Natural killer cell (primary cell): ENCODE measurements at regions not wholly inside any gene's neighbourhood (a gene's known extent, or its start where the extent isn't known, plus 50 kb on each side); places are given as distances from the start of the nearest gene placed in this dataset.
A peak's percentile ranks its signal among the peaks of the same experiment; 100 is the strongest.

Experiments used
- ATAC-seq, 3 donors: fragments of 150-1000 bp in 2 of 3; fragments of 200-7000 bp in 1 of 3; cut with Tn5 transposase; 1 replicate in 1 of 3; 2 replicates in 2 of 3; pipeline ENCODE4 v1.10.0; 2021; ENCODE audit warnings: mild to moderate bottlenecking in 2 of 3, moderate library complexity in 2 of 3
- DNase-seq, 2 donors: peaks; one replicate each; pipeline versions ENCODE4 v3.0.0 to v3.0.0-alpha.2; 2013 to 2021; ENCODE audit warnings: mixed read lengths in 1 of 2
- H3K27ac ChIP-seq: one replicate; pipeline ENCODE4 v1.5.1; 2013; ENCODE audit warnings: mild to moderate bottlenecking, low read length
- H3K27me3 ChIP-seq: one replicate; pipeline ENCODE4 v1.6.1; 2013; ENCODE audit warnings: low read length; ENCODE audit not compliant: control insufficient read depth, insufficient read depth
- H3K36me3 ChIP-seq: one replicate; pipeline ENCODE4 v1.6.1; 2013; ENCODE audit warnings: low read length; ENCODE audit not compliant: control insufficient read depth, insufficient read depth
- H3K4me1 ChIP-seq: one replicate; pipeline ENCODE4 v1.6.1; 2013; ENCODE audit warnings: low read length; ENCODE audit not compliant: control insufficient read depth, insufficient read depth
- H3K4me3 ChIP-seq: one replicate; pipeline ENCODE4 v1.5.1; 2013; ENCODE audit warnings: low read length
- H3K9me3 ChIP-seq: one replicate; pipeline ENCODE4 v1.6.1; 2013; ENCODE audit warnings: low read length; ENCODE audit not compliant: control insufficient read depth, insufficient read depth
- H3K27ac Mint-ChIP-seq, 2 donors: one replicate each; pipeline ENCODE4 v1.8.0; 2022; ENCODE audit warnings: mild to moderate bottlenecking in 2 of 2, mixed read lengths in 2 of 2, moderate library complexity in 1 of 2
- H3K27me3 Mint-ChIP-seq, 2 donors: one replicate each; pipeline ENCODE4 v1.8.0; 2022; ENCODE audit warnings: low read depth in 2 of 2, mixed read lengths in 2 of 2
- H3K36me3 Mint-ChIP-seq: one replicate; pipeline ENCODE4 v1.8.0; 2022; ENCODE audit warnings: mixed read lengths
- H3K4me1 Mint-ChIP-seq, 2 donors: one replicate each; pipeline ENCODE4 v1.8.0; 2022; ENCODE audit warnings: mixed read lengths in 2 of 2
- H3K4me3 Mint-ChIP-seq: one replicate; pipeline ENCODE4 v1.8.0; 2022; ENCODE audit warnings: mild to moderate bottlenecking, moderate library complexity, mixed read lengths
- H3K9me3 Mint-ChIP-seq, 2 donors: one replicate each; pipeline ENCODE4 v1.8.0; 2022; ENCODE audit warnings: mixed read lengths in 2 of 2
- WGBS: methylation state at CpG from one replicate; pipeline ENCODE4 v1.1.7; 2013; ENCODE audit warnings: missing lambda C conversion rate; ENCODE audit not compliant: insufficient coverage; 5-methylcytosine and 5-hydroxymethylcytosine counted together
- intact Hi-C: fragments of 100-400 bp; cut with micrococcal nuclease; formaldehyde crosslinking; loops from one replicate; pipeline ENCODE4 v1.14.2; 2022
- TF ChIP-seq, protein P1 (sequence below): fragments of 200-600 bp; IDR thresholded peaks from one replicate; pipeline ENCODE4 v1.8.0; 2022; ENCODE audit warnings: antibody characterized with exemption

DNA sequence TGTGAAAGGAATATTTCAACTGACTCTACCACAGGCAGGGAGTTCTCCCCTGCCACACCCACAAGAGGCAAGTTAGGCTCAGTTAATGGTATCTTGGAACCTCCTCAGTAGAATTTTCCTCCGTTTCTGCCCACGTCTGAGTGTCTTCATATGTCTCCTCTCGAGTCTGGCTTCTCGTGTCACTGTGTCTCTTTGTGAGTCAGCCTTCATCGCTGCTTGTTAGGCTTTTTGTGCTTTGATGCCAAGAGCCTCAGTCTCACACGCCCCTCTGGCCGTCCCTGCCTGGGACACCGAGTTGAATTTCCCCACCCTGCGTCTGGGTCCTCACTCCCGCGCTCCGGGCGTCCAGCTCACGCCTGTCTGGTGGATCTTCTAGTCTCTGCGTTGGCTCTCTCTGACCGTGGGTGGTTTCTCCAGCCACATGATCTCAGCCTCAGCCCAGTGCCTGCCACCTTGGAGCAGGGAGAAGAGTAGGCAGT, 125.7 kb upstream of the GADD45A start:
- Histone ChIP-seq H3K27me3 (no peaks in the 10 kb centered on the region), H3K9me3 (no peaks in the 10 kb centered on the region), H3K27ac (no peak overlapping the region), H3K4me1 (no peaks in the 10 kb centered on the region), H3K36me3 (no peaks in the 10 kb centered on the region), H3K4me3 (no peak overlapping the region)
- H3K27me3 Mint-ChIP-seq: peaks cover 0 to 3% of the 10 kb centered on the region in 2 donors
- DNase-seq: no peak
- 87% methylated on average over 16 of the region's 16 CpGs for WGBS
- no peak overlapping the region for H3K27ac Mint-ChIP-seq
- no peaks in the 10 kb centered on the region for H3K4me1 Mint-ChIP-seq
- no peak overlapping the region for H3K4me3 Mint-ChIP-seq
- TF ChIP-seq, protein P1, sequence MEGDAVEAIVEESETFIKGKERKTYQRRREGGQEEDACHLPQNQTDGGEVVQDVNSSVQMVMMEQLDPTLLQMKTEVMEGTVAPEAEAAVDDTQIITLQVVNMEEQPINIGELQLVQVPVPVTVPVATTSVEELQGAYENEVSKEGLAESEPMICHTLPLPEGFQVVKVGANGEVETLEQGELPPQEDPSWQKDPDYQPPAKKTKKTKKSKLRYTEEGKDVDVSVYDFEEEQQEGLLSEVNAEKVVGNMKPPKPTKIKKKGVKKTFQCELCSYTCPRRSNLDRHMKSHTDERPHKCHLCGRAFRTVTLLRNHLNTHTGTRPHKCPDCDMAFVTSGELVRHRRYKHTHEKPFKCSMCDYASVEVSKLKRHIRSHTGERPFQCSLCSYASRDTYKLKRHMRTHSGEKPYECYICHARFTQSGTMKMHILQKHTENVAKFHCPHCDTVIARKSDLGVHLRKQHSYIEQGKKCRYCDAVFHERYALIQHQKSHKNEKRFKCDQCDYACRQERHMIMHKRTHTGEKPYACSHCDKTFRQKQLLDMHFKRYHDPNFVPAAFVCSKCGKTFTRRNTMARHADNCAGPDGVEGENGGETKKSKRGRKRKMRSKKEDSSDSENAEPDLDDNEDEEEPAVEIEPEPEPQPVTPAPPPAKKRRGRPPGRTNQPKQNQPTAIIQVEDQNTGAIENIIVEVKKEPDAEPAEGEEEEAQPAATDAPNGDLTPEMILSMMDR: no peak
- no peak for ATAC-seq
- H3K36me3 Mint-ChIP-seq: no peaks in the 10 kb centered on the region
- intact Hi-C loops: no loop called here
- H3K9me3 Mint-ChIP-seq: no peaks in the 10 kb centered on the region

DNA sequence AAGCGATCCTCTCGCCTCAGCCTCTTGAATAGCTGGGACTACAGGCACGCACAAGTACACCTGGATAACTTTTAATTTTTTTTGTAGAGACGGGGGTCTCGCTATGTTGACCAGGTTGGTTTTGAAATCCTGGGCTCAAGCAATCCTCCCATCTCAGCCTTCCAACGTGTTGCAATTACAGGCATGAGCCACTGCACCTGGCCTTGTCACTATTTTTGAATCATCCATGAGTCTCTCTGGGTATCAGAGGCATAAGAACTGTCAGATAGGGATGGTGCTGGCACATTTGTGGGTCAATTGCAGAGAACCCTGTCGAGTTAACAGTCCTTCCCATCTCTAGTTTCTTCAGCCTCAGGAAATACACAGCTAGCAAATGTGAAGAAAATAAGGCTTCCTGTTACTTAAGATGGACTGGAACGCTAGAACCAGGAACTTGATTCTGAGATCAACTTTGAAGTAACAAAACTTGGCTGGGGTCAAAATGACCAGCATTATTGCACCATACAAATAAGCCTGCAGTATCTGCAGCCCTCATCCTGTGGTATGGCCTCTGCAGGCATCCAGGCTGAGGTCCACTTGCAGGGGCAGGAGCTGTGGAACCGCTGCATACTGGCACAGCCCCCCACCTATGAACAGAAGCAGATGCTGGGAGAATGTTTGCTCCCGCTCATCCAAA, 124.3 kb upstream of the GADD45A start:
- TF ChIP-seq, protein P1: no peak
- H3K27me3 ChIP-seq: no peaks in the 10 kb centered on the region
- intact Hi-C loops: loop anchor here (1.0 kb wide), 1 partner anchor 200 kb away; no protein-coding TSS in a partner anchor
- Mint-ChIP-seq H3K9me3 (no peaks in the 10 kb centered on the region), H3K27me3 (peaks cover 0 to 3% of the 10 kb centered on the region in 2 donors), H3K4me1 (no peaks in the 10 kb centered on the region), H3K36me3 (no peaks in the 10 kb centered on the region), H3K27ac (no peak overlapping the region), H3K4me3 (no peak overlapping the region)
- no peak for ATAC-seq
- WGBS: 75% methylated on average over 10 of the region's 10 CpGs
- no peak overlapping the region for H3K27ac ChIP-seq
- no peaks in the 10 kb centered on the region for H3K9me3 ChIP-seq
- no peak for DNase-seq
- no peak overlapping the region for H3K4me3 ChIP-seq
- no peaks in the 10 kb centered on the region for H3K36me3 ChIP-seq
- no peaks in the 10 kb centered on the region for H3K4me1 ChIP-seq

DNA sequence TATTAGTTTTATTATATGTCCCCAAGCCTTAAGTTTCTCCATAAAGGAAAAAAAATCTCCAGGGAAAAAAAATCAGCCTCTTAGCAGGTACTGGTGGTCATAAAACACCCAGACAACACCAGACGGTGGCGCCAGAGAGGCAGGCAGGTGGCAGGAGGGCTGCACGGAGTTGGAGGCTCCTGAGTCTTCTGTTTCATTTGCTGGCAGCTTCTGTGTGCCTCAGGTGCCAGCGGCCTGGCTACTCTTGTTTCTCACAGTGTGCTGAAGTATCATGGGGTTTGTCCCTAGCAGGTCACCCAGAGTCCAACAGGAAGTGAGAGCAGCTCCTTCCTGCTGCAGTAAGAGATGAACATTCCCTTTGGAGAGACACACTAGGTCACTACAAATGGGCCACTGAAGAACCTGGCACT, 123.3 kb upstream of the GADD45A start:
- Histone ChIP-seq H3K4me1 (no peaks in the 10 kb centered on the region), H3K4me3 (no peak overlapping the region), H3K27me3 (no peaks in the 10 kb centered on the region), H3K36me3 (no peaks in the 10 kb centered on the region), H3K9me3 (no peaks in the 10 kb centered on the region), H3K27ac (no peak overlapping the region)
- Mint-ChIP-seq H3K27ac (no peak overlapping the region), H3K4me1 (no peaks in the 10 kb centered on the region), H3K36me3 (no peaks in the 10 kb centered on the region), H3K9me3 (no peaks in the 10 kb centered on the region), H3K4me3 (no peak overlapping the region), H3K27me3 (peaks cover 0 to 3% of the 10 kb centered on the region in 2 donors)
- ATAC-seq (peak; percentile 73 to 92 (median 79)), DNase-seq (peak; percentile 69 to 84)
- intact Hi-C loops: loop anchor here (1.0 kb wide), 1 partner anchor 199 kb away; no protein-coding TSS in a partner anchor
- WGBS: 2% methylated on average over 4 of the region's 4 CpGs
- TF ChIP-seq, protein P1: peak; percentile 79

DNA sequence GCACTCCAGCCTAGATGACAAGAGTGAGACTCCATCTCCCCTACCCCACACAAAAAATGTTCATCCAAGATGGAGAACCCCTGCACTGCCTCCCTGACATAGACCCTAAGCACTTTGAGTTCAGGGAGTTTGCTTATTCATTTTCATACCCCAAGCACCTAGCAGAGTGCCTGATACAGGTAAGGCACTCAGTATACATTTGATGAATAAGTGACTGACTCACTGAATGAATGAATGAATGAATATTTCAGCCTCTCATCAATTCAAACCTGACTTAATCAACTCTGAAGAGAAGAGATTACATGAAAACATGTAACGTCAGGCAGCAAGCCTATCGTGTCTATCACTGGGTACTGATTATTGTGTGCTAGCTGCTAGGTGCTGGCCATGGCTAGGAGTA, 121.3 kb upstream of the GADD45A start:
- H3K4me1 ChIP-seq: no peaks in the 10 kb centered on the region
- intact Hi-C loops: no loop called here
- H3K27me3 ChIP-seq: no peaks in the 10 kb centered on the region
- no peaks in the 10 kb centered on the region for H3K27me3 Mint-ChIP-seq
- no peak overlapping the region for H3K4me3 Mint-ChIP-seq
- H3K36me3 Mint-ChIP-seq: no peaks in the 10 kb centered on the region
- H3K4me1 Mint-ChIP-seq: no peaks in the 10 kb centered on the region
- no peak for DNase-seq
- H3K36me3 ChIP-seq: no peaks in the 10 kb centered on the region
- H3K9me3 ChIP-seq: no peaks in the 10 kb centered on the region
- H3K27ac ChIP-seq: no peak overlapping the region
- H3K4me3 ChIP-seq: no peak overlapping the region
- ATAC-seq: no peak
- WGBS: 94% methylated on average over 2 of the region's 2 CpGs
- no peak overlapping the region for H3K27ac Mint-ChIP-seq
- TF ChIP-seq, protein P1: no peak
- H3K9me3 Mint-ChIP-seq: no peaks in the 10 kb centered on the region
